GM19238 (cell line): ENCODE measurements at regions not wholly inside any gene's neighbourhood (a gene's known extent, or its start where the extent isn't known, plus 50 kb on each side); places are given as distances from the start of the nearest gene placed in this dataset.

Experiments used
- DNase-seq: peaks from one replicate; pipeline ENCODE4 v3.0.0; 2011; ENCODE audit warnings: low spot score; ENCODE audit not compliant: insufficient read length

DNA sequence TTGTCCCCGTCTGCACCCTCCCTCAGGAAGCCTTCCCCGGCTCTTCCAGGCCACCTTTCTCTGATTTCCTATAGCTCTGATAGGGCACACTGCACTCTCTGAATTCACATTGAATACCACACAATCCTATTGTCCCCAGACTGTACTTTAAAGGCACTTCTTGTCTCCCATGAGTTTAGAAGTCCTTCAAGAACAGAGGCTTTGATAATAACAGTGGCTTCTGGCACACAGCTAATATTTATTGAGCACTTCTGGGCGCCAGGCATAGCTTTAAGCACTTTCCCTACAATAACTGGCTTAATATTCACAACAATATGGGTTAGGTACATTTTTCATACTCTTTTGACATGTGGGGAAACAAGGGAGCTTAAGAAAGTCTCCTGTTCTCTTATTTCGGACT, 169.7 kb upstream of the IRX6 start:
- DNase-seq = no peak

DNA sequence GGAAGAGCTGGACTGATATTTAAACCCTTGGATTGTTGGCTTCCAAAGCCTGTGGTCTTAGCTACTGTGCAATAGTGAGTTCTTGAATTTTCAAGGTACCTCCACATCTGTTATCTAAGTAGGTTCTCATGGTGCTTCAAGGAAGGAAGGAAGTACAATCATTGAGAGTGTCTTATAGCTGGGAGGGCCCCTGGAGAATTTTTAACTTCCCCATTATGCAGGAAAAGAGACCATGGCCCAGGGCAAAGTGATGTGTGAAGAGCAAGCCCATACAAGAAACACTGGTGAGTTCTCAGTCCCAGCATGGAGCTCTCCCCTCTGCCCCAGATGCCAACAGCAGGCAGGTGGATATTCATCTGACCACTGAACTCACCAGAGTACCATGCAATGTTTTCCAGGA, 169.0 kb upstream of the IRX6 start:
- no peak for DNase-seq

DNA sequence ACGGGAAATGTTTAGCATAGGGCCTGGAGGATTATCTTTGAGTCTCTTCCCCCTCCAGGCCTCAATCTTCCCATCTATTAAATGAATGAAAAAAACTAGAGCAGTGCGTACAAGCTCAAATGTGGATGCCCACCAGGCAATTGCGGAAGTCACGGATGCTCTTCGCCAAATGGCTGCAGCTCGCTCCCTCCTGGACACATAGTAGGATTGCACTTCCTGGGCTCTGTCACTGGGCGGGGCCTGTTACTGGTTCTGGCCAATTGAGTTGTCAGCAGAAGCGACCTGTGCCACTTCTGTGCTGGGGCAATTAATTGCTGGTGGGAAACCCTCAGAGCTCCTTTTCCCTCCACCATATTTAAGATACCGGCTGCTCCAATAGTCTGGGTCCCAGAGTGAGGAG, 168.2 kb upstream of the IRX6 start:
- no peak for DNase-seq

DNA sequence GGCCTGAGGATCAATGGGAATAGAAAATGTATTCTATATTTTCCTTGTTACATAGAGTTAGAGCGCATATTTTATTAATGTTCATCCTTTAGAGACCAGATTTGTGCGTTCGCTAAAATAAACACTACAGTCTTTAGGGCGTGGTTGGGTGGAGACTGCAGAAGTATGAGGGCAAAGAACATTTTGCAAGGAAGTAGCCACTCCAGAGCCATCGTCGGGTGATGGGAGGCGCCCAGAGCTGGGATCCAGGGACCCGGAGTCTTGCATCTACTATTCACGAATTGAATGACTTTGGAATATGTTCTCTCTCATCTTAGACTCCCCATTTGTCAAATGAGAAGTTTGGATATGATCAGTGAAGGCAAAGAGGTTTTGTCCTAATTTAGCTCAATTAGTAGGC, 154.2 kb upstream of the IRX6 start:
- DNase-seq = no peak

DNA sequence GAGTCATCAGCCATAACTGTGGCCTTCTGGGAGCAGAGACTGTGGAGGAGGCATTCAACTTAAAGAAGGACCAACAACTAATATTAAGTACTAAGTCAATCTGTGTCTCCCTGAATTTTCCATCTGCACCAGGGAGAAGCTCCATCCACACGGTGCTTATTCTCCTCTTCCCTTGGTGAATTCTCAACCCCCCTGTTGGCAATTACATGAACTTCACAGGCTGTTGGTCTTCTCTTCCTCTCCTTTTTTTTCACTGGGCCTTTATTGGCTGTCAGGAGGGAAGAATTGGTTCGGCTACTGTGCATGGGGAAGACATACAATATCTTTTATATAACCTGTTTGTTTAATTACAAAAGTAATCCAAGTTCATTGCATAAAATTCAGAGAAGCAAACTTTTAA, 152.8 kb upstream of the IRX6 start:
- DNase-seq = no peak

DNA sequence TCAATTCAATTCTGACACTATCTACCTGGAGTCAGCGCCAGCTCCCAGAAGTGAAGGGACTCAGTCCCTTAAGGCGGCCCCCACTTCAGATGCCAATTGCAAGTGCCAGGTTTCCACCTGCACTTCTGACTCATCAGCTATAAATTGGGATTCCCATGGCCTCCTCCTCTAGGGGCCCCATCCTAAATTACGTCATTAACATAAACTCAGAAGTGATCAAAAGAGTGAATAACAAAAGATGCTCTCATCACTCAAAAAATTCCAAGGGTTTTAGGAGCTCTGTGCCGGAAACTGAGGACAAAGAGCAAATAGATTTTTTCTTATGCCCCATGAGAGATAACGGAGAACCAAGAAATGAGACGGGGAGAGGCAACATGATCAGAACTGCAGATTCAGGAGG, 148.6 kb upstream of the IRX6 start:
- DNase-seq = no peak

DNA sequence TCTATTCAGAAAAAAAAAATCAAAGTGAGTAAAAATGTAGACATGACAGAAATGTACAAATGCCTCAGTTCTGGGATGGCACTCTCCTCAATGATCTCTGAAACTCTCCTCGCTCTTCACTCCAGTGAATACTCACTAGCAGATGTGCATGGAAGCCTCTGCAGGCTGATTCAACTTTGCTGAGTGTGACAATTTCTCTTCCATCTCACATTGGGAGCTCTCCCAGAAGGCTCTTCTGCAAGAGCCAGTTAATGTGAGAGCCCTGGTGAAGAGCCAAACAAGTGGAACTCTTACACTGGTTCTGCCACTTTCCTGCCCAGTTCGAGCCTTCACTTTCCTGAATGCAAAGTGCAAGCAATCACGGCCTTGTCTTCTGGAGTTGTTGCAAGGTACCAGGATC, 147.1 kb upstream of the IRX6 start:
- no peak for DNase-seq

DNA sequence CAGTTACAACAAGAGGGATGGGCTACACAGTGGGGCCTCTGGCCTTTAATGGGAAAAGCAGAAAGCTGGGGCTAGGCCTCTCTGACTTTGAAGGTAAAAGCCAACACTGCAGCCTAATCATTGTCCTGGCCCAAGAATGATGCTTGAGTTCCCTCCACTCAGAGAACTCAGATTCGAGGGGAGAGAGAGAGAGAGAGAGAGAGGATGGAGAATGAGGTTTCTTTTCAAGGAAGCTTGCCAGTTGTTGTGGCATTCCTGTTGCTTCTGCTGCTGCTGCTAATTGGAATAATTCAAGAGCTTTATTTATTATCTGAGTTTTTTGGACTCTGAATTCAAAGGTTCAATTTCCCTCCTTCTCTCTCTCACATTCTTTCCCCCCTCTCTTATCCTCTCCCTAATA, 144.6 kb upstream of the IRX6 start:
- DNase-seq = no peak

DNA sequence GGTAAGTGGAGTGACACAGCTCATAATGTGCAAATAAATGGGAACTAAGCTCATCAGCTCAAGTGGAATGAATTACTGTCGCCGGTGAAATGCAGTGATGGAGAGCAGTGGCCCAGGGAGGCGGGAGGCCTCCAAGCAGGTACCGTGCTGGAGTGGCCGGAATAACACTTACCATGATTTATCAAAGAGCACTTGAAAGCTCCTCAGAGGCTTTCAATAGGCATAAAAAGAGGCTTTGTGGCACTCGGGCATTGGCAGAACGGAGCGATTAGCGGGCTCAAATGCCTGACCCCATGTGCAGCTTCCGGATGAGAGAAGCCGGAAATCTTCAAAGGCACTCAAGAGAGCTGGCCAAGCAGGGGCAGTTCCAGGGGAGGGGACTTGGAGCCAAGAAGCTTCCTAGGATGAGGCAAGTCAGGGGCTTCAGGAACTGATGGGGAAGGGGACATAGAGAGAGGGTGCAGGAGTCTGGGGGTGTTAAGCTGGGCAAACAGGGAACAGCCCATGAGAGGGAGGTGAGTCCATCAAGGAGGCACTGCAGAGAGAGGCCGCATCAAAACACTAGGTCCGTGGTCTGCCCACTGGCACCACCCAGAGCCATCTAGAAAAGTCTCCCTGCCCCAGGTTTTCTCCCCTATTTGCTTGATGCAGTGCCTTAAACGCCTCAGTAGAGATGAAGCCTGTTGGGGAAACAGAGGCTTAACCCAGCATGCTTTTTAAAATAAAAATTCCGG, 144.0 kb upstream of the IRX6 start:
- no peak for DNase-seq

DNA sequence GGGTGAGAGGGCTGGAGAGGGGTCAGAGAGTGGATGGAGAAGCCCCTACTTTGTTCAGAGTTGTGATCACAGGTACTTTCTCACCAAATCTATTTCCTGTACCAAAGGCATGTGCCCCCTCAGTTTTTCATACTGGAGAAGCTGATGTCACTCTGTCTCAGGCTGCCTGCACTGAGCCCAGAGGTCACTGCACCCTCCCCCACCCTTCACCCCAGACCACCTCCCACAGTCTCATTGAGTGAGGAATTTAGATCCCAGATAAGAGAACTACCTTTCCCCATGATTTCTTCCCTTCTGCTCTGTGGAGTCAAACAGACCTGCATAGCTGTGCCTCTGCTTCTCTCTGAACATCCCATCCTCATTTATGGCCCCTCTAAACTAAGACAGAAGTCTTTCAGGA, 140.0 kb upstream of the IRX6 start:
- no peak for DNase-seq

DNA sequence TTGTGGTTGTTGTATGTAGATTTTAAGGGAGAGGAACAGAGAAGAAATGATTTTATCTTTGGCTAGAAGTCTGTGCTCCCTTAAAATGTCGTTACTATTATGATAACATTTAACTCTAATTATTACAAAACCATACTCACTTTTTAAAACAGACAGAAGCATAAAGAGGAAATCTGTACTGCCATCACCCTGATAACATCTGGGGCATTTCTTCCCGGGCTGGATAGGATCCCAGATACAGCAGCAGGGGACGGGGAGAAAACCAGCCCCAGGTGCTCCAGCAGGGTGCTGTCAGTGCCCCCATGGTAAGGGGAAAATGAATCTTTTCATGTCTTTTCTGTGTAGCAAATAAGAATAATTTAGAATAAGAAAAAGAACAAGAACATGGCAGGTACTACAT, 139.4 kb upstream of the IRX6 start:
- no peak for DNase-seq

DNA sequence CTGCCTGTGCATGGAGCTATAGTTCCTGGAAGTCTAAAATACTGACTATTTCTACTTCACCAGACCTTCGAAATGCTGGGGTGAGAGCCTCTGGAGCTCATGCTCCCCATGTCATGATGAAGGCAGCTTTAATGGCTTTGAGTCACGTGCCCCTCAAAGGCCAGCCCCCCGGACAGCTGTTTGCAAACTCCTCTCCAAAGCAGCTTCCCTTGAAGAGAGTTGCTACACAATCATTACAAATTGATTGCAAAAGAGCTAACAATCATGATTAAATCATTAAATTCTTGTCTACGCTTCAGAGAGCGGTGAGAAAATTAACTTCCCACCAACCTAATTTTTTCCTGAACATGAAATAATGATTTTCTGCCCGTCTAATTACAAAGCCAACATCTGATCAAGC, 134.8 kb upstream of the IRX6 start:
- DNase-seq = no peak

DNA sequence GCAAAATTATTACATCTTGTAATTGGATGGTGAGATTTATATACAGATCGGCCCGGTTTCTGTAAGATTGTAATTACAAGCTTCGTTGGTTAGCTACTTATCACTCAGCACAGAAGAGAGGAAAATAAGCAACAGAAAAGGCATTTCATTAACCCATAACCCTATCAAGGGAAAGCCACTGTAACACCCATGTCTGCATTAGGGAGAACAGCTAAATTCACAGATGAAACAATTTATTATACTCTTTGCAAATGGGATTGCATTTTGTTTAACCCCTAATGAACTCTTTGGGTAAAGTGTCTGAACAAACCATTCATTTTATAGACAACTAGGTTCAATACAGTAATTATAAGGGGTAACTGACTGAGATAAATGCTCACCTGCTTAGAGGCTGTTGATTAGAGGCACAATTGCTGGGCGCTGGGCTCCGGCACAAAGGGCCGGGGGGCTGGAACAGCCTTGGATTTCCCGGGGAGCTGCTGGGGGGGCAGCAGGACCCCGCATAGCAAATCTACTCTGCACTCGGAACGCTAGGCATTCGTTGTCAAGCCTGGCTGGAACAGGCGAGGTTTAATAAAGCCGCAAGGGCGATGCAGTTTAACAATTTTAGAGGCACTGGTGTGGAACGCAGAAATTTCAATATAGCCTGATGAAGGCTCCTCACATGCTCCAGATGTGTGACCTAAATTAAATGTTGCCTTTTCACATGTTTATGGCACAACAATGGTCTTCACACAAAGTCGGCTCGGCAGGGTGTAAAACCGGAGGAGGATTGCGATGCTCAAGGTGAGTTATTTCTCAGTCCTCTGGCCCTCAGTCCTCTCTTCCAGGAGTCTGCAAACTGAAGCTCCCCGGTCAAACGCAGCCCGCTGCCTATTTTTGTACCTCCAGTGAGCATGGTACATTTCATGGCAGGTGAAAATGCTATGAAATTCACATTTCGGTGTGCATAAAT, 134.0 kb upstream of the IRX6 start:
- DNase-seq = no peak

DNA sequence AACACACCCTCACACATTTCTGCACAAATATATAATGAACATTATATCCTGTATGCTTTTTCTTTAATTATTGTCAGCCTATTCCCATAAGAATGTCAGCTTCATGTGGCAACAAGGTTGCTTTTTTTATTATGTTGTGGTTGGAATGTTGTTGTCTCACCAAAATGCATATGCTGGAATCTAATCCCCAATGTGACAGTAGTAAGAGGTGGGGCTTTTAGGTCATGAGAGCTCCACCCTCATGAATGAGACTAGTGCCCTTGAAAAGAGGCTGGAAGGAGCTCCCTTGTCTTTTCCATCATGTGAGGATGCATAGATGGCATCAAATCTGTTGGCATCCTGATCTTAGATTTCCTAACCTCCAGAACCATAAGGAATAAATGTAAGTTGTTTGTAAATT, 131.3 kb upstream of the IRX6 start:
- no peak for DNase-seq

DNA sequence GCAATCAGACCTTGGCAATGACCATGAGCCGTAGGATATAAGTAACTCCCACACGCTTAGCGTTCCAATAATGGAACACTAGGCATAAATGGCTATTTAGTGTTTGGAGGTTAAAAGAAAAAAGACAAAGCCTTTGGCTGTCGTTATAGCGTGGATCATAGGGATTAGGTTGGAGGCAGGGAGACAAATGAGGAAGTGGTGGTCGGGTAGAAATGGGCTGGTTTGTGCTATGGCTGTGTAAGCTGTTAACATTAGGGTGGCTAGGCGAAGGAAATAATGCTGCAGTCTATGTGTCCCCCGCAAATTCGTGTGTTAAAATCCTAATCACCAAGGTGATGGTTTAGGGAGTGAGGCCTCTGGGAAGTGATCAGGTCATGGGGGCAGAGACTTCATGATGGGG, 120.4 kb upstream of the IRX6 start:
- DNase-seq = no peak

DNA sequence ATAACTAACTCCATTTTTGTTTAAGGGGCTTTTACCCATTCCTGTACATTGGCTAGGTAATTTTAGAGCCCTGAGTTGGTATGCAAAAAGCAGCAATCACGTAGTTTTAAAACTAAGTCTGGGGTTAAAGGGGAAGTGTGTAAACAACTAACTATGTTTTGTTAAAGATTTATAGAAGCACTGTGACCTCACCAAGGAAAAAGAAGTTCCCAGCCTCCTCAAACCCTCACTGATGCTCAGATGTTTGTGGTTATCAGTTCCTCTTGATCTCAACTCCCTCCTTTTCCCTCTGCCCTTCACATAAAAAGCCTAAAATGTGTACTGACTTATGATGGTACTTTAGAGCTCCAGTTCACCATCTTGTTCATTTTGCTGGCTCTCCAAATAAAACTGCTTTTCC, 119.9 kb upstream of the IRX6 start:
- DNase-seq = no peak

DNA sequence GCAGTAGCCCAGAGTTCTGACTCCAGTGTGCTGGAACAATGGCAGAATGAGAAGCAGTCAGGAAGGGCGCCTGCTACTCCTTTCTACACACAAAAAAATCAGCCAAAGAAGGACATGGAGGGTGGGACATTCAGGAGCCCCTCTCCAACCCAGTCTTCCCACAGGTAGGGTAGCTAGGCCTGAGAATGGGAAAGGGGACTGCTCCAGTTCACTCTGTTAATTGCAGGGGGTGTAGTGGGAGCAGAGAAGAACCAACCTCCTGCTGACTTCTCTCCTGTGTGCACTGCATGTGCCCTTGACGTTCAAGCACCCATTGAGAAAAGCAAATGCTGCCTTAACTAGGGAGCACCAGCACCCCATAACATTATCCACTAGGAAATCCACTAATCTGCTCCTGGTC, 119.1 kb upstream of the IRX6 start:
- no peak for DNase-seq

DNA sequence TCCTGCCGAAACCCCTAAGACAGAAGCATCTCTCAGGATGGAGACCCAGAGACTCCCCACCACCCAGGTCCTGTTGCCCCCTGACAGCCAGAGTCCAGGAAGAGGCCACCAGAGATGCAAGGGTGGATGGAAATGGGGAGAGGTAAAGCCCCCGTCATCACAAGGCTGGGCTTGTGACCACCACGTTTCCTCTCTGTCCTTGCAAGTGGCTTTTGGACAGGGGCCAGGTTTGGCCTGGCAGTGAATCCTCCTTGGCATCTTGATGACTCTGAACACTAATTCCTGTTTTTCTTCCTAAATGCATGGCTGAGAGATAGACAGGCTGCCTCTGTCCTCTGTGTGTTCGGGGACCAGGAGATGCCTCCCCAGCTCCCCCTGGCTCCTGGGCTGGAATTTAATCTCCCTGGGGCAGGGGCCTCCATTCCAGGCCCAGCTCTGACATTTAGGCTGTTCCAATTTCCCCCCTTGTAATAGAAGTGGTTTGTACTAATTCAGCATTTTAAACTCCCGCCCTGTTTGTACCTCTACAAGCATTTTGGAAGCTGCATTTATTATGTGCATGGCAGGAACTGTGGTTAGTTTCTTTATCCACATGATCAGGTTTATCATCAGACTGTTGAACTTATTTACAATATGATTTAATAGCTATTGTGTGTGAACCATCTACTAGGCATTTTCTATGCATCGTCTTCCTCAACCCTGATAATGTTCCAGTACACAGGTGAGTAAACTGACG, 116.1 kb upstream of the IRX6 start:
- DNase-seq = no peak

DNA sequence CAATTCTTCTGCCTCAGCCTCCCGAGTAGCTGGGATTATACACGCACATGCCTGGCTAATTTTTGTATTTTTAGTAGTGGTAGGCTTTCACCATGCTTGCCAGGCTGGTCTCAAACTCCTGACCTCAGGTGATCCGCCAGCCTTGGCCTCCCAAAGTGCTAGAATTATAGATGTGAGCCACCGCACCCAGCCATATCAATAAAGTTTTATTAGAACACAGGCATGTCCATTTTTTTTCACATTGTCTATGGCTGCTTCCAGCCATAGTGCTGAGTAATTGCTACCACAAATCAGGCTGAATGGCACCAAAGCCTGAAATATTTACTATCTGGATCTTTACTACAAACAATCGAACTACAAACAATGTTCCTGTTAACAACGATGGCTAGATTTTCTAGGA, 114.4 kb upstream of the IRX6 start:
- no peak for DNase-seq

DNA sequence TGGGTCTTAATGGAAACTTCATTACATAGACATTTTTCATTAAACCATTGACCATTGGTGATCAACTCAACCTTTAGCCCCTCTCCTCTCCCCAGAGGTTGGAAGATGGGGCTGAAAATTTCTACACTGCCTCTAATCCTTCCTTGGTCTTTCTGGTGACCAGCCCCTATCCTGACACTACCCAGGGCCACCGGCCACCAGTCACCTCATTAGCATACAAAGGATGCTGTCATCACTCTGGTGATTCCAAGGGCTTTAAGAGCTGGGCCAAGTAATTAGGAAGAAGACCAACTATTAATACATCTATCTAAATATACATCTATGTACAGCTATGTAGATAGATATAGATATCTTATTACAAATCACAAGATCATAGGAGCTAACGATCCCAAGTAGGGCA, 111.2 kb upstream of the IRX6 start:
- no peak for DNase-seq

DNA sequence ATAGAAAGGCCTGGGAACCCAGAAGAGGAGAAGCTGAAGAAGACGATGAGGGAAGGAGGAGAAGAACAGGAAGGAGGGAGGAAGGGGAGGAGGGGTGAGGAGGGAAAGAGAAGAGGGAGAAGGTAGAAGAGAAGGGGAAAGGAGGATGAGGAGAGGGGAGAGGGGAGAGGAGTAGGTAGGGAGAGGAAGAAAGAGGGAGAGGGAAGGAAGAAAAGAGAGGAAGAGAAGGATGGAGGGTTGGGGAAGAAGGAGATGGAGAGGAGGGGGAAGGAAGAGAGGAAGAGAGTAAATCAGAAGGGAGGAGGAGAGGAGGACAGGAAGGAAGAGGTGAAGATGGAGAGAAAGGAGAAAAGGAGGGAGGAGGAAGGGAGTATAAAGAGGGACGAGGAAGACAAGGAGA, 109.6 kb upstream of the IRX6 start:
- no peak for DNase-seq

DNA sequence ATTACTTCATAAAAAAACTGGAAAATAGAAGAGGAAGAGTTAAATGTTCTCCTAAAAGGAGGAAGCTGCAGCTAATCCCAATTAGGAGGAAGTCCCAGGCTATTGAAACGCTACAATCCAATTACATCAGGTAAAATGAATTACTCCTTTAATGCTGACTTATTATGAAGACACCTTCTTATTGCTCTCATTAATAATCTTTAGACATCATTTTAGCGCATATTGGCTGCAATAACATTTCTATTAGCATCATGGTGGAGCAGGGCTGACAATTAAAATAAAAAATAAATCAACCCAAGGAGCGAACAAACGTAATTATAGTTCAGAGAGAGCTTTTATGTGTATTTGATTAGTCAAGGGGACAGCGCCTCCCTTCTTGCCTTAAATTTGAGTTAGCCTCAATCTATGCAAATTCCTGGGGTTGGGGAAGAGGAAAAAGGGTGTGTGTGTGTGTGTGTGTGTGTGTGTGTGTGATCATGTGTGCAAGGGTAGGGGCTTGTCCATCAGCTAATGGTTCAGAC, 109.0 kb upstream of the IRX6 start:
- no peak for DNase-seq
